Colonic mucosa (tissue), 4 donors: ENCODE measurements at regions not wholly inside any gene's neighbourhood (a gene's known extent, or its start where the extent isn't known, plus 50 kb on each side); places are given as distances from the start of the nearest gene placed in this dataset.
"Not testable (repeated sequence)": the region's sequence is repeated elsewhere in the genome, so short reads cannot be mapped to it uniquely, and the experiment has no call there.

Experiments used
- DNase-seq: peaks from one replicate; pipeline ENCODE4 v3.0.0-alpha.2; 2020
- H3K27ac ChIP-seq: fragments of 200-600 bp; one replicate; pipeline ENCODE4 v1.8.0; 2021
- H3K27me3 ChIP-seq: fragments of 200-600 bp; one replicate; pipeline ENCODE4 v1.8.0; 2021
- H3K36me3 ChIP-seq: fragments of 200-600 bp; one replicate; pipeline ENCODE4 v1.8.0; 2021
- H3K4me1 ChIP-seq: fragments of 200-600 bp; one replicate; pipeline ENCODE4 v1.8.0; 2021; ENCODE audit warnings: mild to moderate bottlenecking
- H3K4me3 ChIP-seq: fragments of 200-600 bp; one replicate; pipeline ENCODE4 v1.8.0; 2021
- H3K9ac ChIP-seq, 2 donors: one replicate each; pipeline ENCODE4 v1.7.0; 2013; ENCODE audit warnings: control low read depth in 2 of 2, low read depth in 2 of 2, low read length in 2 of 2
- H3K9me3 ChIP-seq: fragments of 200-600 bp; one replicate; pipeline ENCODE4 v1.8.0; 2021
- intact Hi-C: fragments of 100-400 bp; cut with DNase I; formaldehyde crosslinking; loops from one replicate; pipeline ENCODE4 v1.14.1; 2022
- TF ChIP-seq, protein P1 (sequence below): fragments of 200-600 bp; IDR thresholded peaks from one replicate; pipeline ENCODE4 v1.8.0; 2022; ENCODE audit warnings: antibody characterized with exemption, mild to moderate bottlenecking
- donor health status: healthy.
- donor health status: DM: no; HTN: no; CAD: no.
- donor health status: DM: no; HTN: no; CAD: no.

DNA sequence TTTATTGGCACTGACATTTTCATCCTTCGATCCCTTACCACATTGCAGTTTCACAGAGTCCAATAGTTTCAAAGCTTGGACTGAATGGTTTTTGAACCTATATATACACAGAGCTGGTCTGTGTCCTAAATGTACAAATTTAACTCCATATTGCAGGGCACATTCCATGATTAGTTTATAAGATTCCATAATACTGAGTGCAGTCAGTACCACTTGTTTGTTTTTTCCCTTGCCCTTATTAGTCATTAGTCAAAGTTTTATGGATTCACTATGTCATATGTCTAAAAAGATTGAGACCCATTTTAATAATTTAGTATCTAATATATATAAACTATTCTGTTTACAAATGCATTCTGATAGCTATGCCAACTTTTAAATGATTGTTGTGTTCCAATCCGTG, 654.8 kb upstream of the MEF2C start:
- Histone ChIP-seq H3K36me3 (no peaks in the 10 kb centered on the region), H3K9me3 (no peaks in the 10 kb centered on the region), H3K4me3 (no peak overlapping the region), H3K27ac (no peak overlapping the region), H3K9ac (no peak overlapping the region), H3K27me3 (no peaks in the 10 kb centered on the region), H3K4me1 (no peaks in the 10 kb centered on the region)
- no peak for DNase-seq
- TF ChIP-seq, protein P1, sequence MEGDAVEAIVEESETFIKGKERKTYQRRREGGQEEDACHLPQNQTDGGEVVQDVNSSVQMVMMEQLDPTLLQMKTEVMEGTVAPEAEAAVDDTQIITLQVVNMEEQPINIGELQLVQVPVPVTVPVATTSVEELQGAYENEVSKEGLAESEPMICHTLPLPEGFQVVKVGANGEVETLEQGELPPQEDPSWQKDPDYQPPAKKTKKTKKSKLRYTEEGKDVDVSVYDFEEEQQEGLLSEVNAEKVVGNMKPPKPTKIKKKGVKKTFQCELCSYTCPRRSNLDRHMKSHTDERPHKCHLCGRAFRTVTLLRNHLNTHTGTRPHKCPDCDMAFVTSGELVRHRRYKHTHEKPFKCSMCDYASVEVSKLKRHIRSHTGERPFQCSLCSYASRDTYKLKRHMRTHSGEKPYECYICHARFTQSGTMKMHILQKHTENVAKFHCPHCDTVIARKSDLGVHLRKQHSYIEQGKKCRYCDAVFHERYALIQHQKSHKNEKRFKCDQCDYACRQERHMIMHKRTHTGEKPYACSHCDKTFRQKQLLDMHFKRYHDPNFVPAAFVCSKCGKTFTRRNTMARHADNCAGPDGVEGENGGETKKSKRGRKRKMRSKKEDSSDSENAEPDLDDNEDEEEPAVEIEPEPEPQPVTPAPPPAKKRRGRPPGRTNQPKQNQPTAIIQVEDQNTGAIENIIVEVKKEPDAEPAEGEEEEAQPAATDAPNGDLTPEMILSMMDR: no peak
- intact Hi-C loops: no loop called here

DNA sequence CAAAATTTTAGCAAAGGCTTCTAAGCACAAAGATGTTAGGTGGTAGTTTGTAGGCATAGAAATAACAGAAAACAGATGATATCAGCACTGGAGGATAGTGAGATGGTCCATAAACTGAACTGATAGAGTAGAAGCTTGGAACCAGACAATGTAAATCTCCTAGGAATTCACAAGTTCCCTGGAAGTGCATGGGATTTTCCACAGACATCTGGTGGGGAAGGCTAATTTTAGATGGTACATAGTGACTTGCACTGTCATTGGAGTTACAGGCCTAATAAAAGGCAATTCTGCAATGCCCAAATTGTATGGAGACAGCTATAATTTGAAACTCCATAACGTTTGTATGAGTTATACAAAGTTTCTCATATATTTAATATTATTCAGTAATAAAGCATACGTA, 653.0 kb upstream of the MEF2C start:
- Histone ChIP-seq H3K27me3 (no peaks in the 10 kb centered on the region), H3K27ac (no peak overlapping the region), H3K4me1 (no peaks in the 10 kb centered on the region), H3K9ac (no peak overlapping the region), H3K9me3 (no peaks in the 10 kb centered on the region), H3K4me3 (no peak overlapping the region), H3K36me3 (no peaks in the 10 kb centered on the region)
- intact Hi-C loops: no loop called here
- TF ChIP-seq, protein P1: no peak
- DNase-seq: no peak

DNA sequence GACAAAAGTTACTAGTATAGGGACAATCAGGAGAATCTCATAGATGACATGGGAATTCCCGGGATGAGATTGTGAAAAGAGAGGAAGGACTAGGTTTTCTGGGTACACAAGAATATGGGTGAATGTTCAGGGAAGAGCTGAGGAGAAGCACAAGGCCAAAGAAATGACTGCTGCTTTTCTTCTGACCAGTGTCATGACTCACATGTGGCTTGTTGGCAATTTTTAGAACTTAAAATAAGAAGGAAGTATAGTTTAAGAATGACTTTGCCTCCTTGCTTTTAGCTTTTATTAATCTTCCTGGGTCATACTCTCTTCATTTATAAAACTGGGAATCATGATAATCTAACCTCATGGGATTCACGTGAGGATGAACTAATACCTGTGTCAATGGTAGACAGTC, 652.4 kb upstream of the MEF2C start:
- no peak overlapping the region for H3K4me3 ChIP-seq
- DNase-seq: no peak
- TF ChIP-seq, protein P1: no peak
- no peaks in the 10 kb centered on the region for H3K9me3 ChIP-seq
- intact Hi-C loops: no loop called here
- H3K27me3 ChIP-seq: no peaks in the 10 kb centered on the region
- H3K27ac ChIP-seq: no peak overlapping the region
- no peaks in the 10 kb centered on the region for H3K36me3 ChIP-seq
- no peak overlapping the region for H3K9ac ChIP-seq
- no peaks in the 10 kb centered on the region for H3K4me1 ChIP-seq

DNA sequence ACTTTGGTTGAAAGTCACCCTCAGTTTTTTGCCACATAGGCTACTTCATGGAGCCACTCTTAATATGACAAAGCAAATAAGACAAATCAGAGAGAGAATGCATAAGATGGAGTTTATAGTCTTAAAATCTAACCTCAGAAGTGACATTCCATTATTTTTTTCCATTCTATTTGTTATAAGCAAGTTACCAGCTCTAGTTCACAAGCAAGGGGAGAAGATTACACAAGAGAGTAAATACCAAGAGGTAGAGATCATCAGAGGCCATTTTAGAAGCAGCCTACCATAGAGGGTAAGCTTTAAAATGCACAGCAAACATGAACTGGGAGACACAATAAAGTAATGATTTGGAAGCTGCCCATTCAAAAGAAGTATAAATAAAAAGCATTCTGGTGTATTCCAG, 651.3 kb upstream of the MEF2C start:
- TF ChIP-seq, protein P1: no peak
- intact Hi-C loops: no loop called here
- Histone ChIP-seq H3K4me1 (no peaks in the 10 kb centered on the region), H3K27ac (no peak overlapping the region), H3K9me3 (no peaks in the 10 kb centered on the region), H3K4me3 (no peak overlapping the region), H3K27me3 (no peaks in the 10 kb centered on the region), H3K36me3 (no peaks in the 10 kb centered on the region), H3K9ac (no peak overlapping the region)
- no peak for DNase-seq

- no peak overlapping the region for H3K4me3 ChIP-seq
- H3K27me3 ChIP-seq: no peaks in the 10 kb centered on the region
- no peak overlapping the region for H3K27ac ChIP-seq
- H3K36me3 ChIP-seq: no peaks in the 10 kb centered on the region
- H3K9me3 ChIP-seq: no peaks in the 10 kb centered on the region
- DNase-seq: no peak
- intact Hi-C loops: no loop called here
- no peak overlapping the region for H3K9ac ChIP-seq
- no peaks in the 10 kb centered on the region for H3K4me1 ChIP-seq
- TF ChIP-seq, protein P1: no peak
Measured at GRCh38 chr5:89524785-89525184, 641.8 kb upstream of the MEF2C start.

DNA sequence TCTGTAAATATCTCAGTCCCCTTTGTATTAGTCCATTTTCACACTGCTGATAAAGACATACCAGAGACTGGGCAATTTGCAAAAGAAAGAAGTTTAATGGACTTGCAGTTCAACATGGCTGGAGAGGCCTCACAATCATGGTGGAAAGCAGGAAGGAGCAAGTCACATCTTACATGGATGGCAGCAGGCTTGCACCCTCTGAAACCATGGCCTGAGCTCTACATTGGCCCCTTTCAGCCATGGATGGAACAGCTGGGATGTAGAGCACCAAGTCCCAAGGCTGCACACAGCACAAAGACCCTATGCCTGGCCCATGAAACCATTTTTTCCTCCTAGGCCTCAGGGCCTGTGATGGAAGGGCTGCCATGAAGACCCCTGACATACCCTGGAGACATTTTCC, 640.9 kb upstream of the MEF2C start:
- H3K4me3 ChIP-seq, H3K9ac ChIP-seq, intact Hi-C loops, H3K27me3 ChIP-seq, H3K9me3 ChIP-seq, H3K4me1 ChIP-seq, H3K27ac ChIP-seq, DNase-seq, H3K36me3 ChIP-seq: not testable (repeated sequence)
